NCI-H82 (cell line): ENCODE measurements at regions not wholly inside any gene's neighbourhood (a gene's known extent, or its start where the extent isn't known, plus 50 kb on each side); places are given as distances from the start of the nearest gene placed in this dataset.

Experiments
- DNase-seq: peaks from one replicate; lab custom pipeline; 2025; lab: John Stamatoyannopoulos, UW

DNA sequence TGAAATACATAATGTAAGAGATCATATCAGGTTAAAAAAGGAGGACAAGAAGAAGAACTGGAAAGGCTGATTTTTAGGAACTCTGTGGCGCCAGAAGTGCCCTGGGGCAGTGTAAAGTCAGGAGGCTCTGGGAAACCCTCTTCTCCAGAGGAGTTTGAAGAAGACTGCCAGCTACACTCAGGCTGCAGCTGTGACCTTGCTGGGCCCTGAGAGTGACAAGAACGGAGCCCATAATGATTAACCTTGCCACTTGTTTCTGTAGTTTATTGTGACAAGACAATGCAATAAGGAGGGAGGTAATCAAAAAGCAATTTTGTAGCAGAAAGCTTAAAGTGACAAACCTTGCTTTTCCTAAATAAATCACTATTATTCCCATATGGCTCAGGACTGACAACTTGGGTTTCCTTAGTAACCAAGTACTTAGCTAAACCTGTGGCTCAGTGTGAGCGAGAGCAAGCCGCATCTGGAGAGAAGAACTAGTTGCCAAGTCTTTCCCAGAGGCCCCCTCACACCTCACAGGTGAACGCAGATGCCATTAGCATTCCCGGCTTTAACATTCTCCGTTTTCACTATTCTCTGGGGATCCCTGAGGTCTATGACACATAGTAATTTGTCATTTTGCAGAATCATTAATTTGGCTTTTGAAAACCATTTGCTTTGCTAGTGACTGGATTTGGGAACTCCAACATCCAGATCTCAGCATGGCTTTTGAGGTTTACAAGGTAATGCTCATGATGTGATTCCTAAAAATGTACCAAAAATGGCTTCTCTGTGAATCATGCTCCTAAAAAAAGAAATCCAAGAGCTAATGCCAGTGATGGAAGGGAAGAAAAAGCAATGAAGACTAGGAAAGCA lies 115.9 kb downstream of the OMA1 start:
- DNase-seq = no peak

DNA sequence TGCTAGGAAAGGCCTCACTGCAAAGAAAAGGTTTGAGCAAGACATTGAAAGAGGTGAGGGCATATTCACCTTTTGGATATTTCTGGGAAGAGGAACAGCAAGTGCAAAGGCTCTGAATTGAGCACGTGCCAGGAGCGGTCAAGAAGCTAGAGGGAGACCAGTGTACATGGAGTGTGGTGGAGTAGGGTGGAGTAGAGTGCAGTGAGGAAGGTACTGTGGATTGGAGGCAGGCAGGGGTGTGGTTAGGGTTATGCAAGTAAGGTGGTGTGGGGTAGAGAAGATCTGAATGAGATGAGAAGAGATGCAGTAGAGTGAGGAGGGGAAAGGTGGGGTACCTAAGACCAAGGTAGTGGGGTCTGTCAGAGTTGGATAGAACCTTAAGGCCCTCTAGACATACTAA lies 119.6 kb downstream of the OMA1 start:
- no peak for DNase-seq

DNA sequence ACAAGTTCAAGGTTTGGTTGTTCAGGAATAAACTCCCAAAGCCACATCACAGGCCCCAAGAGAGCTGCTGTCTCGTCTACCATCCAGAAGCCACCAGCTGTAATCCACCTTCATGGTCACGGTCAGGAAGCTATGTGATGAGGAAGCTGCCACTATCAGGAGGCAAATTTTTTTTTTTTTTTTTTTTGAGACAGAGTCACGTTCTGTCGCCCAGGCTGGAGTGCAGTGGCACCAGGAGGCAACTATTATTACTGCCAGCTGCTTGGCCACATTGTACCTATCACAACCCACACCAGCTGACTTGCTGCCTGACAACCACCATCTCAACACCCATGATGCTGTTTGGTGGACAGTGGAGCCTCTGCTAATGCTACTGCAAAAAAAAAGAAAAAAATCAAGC lies 124.1 kb downstream of the OMA1 start:
- no peak for DNase-seq

DNA sequence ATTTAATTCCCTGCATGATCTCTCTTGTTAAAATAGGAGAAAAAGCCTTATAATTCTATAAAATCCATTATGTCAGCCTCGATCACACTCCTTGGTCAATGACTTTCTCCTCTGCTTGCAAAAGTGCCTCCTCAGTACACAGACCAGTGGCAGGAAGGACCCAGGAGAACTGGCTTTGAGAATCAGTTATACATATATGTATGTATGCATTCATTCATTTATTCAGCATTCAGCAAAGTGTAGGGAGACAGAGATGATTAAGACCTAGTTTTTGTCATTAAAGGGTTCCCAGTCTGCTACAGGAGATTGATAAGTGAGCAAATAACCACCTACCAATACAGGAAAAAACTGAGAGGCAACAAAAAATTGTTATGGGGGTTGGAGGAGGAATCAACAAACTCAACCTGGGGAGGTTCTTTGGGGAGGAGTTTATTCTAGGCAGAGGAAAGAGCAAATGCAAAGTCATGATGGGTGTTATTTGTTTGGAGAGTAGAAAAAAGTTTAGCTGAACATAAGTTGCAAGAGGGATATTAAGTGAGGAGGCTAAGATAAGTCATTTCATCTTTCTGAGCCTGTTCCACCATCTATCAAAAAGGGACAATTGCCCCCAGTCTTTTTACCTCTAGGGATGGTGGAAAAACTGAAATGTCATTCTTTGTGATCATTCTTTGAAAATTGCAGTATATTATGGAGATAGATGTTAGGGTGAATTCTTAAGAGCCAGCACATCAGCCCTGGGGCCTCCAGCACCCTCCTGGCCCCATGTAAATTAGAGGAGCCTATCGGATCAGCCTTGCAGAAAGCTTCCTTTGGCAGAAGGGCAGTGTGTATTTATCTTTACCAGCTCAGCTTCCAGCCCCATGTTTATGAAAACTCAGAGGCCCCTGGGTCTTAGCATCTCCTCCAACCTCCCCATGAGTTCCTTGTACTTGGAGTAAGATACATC lies 128.0 kb downstream of the OMA1 start:
- no peak for DNase-seq

DNA sequence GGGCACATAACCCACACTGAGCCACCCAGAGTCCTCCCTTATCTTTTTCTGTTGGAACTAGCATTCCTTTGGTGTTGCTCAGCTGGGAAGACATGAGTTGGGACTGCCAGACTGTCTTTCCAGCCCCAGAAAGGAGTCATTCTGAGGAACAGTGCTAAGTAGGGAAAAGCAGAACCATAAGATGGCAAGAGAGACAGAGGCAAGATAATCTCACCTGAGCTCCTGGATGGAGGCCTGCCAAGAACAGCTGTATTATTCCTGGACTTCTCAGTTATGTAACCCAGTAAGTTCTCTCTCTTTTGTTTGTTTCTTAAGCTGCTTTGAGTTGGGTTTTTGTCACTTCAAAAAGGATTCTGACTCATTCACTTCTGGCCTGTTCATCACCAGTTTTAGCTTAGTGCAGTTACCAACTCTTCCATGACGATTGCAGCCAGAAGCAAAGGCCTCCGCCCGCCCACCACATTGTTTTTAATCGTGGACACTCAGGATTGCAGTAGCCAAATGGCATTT lies 134.4 kb downstream of the OMA1 start:
- peak; percentile 16 for DNase-seq

DNA sequence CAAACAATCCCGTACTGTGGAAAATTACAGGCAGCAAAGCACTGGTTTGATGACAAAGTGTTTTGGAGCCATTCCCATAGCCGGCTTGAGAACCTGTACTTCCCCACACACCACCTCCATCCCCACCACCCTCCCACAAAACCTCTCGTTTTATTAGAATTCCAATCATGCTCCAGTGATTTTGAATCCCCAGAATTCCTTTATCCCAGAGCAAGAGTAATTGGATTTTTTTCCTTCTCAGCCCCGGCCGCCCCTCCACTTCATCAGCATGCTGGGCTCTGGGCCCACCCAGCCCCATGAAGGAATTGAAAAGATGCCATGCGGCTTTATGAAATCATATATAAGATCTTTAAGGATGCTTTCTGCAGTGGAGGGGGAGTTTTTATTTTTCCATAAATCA lies 136.6 kb downstream of the OMA1 start:
- DNase-seq = peak; percentile 57

DNA sequence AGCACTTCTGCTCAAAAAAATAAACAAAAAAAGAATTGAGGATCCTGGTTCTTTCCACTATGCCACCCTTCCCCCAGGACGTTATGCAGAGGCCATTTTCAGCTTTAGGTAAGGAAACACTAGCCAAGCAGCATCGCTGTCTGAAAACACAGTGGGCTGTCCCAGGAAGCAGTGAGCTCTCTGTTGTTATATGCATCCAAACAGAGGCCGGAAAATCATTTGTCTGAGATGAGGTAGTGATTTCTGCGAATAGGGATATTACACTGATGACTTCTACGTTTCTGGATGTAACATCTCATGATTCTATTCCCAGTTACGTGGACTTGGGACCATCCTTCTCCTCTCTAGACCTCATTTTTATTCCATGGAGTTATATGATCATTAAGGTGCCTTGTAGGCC lies 137.2 kb downstream of the OMA1 start:
- DNase-seq = no peak

DNA sequence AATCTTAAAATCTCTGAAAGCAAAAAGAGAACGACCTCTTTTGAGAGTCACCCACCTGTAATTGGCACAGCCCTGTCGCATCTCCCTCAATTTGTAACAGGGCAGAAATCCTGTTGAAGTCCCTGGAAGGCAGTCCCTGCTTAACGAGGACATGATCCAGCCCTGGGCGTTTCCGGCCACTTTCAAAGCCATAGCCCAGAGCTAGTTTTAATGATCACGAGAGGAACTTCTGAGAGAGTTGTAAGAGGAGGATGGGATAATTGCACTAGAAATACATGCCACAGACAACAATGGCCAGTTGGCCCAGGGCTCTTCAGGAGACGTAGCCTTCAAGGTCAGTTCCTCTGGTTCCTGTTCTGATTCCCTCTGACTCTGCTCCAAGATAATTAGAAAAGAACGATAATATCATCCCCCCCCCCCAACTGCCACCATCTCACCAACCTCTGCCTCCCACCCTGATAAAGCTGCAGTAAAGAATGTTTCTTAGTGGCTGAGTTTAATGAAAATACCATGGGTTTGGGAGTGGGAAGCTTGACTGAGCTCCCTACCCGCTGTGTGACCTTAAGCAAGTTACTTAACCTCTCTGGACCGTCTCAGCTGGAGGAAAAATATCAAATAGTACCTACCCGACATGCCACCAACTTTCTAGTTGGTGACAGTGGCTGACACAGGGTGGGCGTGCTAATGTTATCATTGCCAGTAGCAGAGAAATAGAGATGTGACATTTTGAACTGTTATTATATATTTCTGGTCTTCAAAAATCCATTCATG lies 140.0 kb downstream of the OMA1 start:
- DNase-seq = no peak

DNA sequence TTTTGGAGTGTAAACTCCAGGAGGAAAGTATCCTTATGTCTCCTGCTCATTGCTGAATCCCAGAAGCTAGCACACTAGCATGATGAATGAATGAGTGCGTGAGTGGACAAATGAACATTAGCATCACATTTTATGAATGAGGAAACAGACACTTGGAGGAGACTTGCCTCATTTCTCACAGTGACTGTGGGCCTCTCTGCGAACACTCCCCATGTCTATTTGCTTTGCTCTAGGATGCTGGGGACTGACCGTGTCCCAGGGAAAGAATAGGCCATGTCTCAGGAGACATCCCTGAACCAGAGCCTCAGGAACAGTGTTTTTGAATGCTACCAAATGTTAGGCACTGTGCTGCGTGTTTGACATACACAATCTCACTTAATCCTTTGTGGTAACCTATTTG lies 140.9 kb downstream of the OMA1 start:
- DNase-seq = no peak

GRCh38 chr1:58403894-58404293 lies 142.6 kb downstream of the OMA1 start:
- DNase-seq = no peak

DNA sequence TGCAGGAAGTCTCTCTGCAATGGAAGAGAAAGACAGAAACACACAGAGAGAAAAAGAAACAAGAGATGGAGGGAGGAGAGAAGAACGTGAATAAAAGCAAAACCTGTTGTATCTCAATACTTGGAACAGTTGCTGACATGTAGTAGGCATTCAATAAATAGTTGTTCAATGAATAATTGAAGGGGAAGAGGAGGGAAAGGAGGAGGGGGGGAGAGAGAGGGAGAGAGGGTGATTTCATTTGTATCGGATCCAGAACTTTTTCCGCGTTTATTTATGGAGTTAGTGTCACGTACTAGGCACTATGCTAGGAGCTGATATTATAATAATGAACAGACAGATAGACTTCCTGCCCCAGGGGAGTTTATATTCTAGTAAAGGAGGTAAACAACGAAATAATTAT lies 144.1 kb downstream of the OMA1 start:
- no peak for DNase-seq

- DNase-seq = peak; percentile 36
Measured at GRCh38 chr1:58401991-58402390, 144.5 kb downstream of the OMA1 start.

DNA sequence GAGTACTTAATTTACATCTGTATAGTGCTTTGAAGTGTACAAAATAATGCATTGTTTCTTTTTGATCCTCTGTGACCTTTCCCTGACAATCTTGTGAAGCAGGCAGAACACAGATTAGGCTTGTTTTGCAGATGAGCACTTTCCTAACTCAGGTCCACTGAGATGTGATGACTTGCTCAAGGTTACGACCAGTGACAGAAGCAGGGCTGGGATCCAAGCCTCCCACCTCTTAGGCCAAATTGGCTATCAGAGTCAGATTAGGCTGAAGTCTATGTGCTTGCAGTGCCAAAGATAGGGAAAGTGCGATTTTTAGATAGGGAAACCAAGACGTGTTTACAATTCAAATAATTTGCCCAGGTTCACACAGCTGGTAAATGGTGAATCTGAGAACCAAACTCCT lies 147.3 kb downstream of the OMA1 start:
- no peak for DNase-seq

DNA sequence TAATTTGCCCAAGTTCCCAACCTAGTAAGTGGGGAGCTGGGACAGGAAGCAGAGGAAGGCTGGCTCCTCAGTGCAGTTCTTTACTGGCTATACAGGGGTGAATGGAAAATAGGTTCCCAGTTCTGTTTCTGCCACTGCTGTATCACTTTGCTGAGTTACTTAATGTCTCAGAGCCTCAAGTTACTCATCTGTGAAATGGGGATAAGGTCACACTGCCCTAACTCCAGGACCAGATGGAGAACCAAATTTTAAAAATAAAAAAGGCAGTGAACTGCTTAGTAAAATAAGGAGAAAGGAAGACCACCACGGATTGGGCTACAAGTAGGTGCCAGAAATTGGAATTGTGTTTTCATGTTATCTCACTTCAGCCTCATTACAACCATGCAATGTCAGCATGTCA lies 147.8 kb downstream of the OMA1 start:
- DNase-seq = no peak

GRCh38 chr1:58397187-58397820 lies 149.2 kb downstream of the OMA1 start:
- DNase-seq = peak; percentile 18

DNA sequence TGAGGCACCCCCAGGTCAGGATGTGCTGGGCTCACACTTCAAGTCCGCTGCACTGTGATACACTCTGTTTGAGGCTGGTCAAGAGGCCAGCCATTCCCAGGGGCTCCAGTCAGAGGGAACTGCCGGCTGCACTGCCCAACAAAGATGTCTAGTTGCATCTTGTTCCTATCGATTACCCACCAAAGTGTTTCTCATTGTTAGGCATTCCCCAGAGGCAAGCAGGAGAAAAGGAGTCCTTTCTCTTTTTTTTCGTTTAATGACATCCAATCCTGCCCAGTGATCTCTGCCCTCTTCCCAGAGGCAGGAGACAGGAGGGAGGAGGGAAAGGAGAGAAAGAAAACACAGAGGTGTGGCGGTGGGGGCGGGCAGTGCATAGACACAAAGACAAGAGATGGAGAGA lies 150.4 kb downstream of the OMA1 start:
- DNase-seq = no peak

GRCh38 chr1:58395355-58395754 lies 151.2 kb downstream of the OMA1 start:
- DNase-seq = no peak

- no peak for DNase-seq
Measured at GRCh38 chr1:58392083-58392482, 154.4 kb downstream of the OMA1 start.

DNA sequence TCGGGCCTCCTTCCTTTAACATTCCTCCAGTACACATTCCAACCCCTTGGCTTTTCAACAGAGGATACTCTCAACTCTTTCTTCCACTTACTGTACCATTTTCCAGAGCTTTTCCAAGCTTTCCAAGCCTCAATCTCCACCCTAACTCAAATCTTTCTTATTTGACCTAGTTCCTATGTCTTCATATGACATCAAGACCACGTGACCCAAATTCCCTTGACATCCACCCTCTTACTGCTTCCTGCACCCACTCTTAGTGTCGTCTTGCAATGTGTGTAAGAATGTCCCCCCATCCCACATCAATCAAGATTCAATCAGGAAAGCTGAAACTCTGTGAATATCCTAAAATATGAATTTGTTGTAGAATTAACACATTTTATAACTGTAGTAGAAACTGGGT lies 155.0 kb downstream of the OMA1 start:
- DNase-seq = no peak

GRCh38 chr1:58391056-58391455 lies 155.5 kb downstream of the OMA1 start:
- DNase-seq = no peak

GRCh38 chr1:58390091-58390490 lies 156.4 kb downstream of the OMA1 start:
- peak; percentile 17 for DNase-seq

- no peak for DNase-seq
Measured at GRCh38 chr1:58380345-58380744, 166.2 kb downstream of the OMA1 start.
